ENCODE measurements at regions not wholly inside any gene's neighbourhood (a gene's known extent, or its start where the extent isn't known, plus 50 kb on each side); places are given as distances from the start of the nearest gene placed in this dataset.

- Histone ChIP-seq H3K9ac (ENCODE audit: low read depth, low read length) (no peak overlapping the region), H3K4me1 (ENCODE audit: insufficient read depth, low read length) (no peaks in the 10 kb centered on the region), H3K9me3 (ENCODE audit: control insufficient read depth, insufficient read depth, low read length) (no peaks in the 10 kb centered on the region)
Measured at GRCh38 chr7:13447637-13448036, 541.8 kb downstream of the ETV1 start.

GRCh38 chr7:13448243-13448642 is 541.2 kb downstream of the ETV1 start:
- no peak overlapping the region for H3K9ac ChIP-seq (ENCODE audit: low read depth, low read length)
- no peaks in the 10 kb centered on the region for H3K9me3 ChIP-seq (ENCODE audit: control insufficient read depth, insufficient read depth, low read length)
- H3K4me1 ChIP-seq (ENCODE audit: insufficient read depth, low read length) = no peaks in the 10 kb centered on the region
- no peaks in the 10 kb centered on the region for H3K36me3 ChIP-seq (ENCODE audit: insufficient read depth, low read length)

More at GRCh38 chr7:13447637-13448036, 541.8 kb downstream of the ETV1 start:
- no peaks in the 10 kb centered on the region for H3K36me3 ChIP-seq (ENCODE audit: insufficient read depth, low read length)

DNA sequence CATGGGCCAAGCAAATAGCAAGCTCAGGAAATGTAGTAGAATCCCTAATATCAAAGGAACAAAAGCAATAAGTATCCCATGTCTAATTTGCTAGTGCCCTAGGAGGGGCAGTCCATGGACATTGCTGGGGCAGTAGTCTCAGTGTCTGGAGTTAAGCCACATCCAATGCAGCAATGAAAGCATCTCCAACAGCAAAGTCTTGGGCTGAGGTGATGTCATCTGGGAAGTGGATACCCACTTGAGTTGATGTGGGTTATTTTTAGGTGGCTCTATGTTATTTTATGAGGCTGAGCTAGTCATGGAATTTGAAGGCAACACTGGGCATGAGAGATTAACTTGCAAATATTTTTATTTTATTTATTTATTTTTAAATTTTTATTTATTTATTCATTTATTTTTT is 540.0 kb downstream of the ETV1 start:
- H3K9me3 ChIP-seq (ENCODE audit: control insufficient read depth, insufficient read depth, low read length) = no peaks in the 10 kb centered on the region
- no peaks in the 10 kb centered on the region for H3K36me3 ChIP-seq (ENCODE audit: insufficient read depth, low read length)
- H3K9ac ChIP-seq (ENCODE audit: low read depth, low read length) = no peak overlapping the region
- H3K4me1 ChIP-seq (ENCODE audit: insufficient read depth, low read length) = no peaks in the 10 kb centered on the region

DNA sequence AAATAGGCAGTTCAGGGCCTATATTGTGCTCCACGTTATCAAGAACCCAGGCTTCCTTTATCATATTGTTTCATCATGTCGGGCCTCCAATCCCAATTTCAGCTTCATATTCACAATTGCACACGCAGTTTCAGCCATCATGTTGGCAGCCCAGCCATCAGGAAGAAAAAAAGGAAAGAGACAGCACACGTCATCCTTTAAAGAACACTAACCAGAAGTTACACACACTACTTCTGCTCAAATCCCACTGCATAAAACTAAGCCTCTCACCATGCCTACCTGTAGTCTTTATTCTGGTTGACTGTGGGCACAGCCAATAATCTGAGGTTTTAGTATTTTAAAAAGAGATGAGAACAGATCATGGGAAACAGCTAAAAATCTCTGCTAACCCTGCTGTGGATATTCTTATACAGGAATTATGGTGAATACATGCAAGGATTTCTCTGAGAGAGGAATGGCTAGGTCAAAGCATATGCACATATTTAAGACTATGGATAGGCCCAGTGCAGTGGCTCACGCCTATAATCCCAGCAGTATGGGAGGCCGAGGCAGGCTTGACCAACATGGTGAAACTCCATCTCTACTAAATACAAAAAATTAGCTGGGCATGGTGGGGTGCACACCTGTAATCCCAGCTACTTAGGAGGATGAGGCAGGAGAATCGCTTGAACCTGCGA is 534.4 kb downstream of the ETV1 start:
- Histone ChIP-seq H3K4me1 (ENCODE audit: insufficient read depth, low read length) (no peaks in the 10 kb centered on the region), H3K9ac (ENCODE audit: low read depth, low read length) (no peak overlapping the region), H3K9me3 (ENCODE audit: control insufficient read depth, insufficient read depth, low read length) (no peaks in the 10 kb centered on the region), H3K36me3 (ENCODE audit: insufficient read depth, low read length) (no peaks in the 10 kb centered on the region)

DNA sequence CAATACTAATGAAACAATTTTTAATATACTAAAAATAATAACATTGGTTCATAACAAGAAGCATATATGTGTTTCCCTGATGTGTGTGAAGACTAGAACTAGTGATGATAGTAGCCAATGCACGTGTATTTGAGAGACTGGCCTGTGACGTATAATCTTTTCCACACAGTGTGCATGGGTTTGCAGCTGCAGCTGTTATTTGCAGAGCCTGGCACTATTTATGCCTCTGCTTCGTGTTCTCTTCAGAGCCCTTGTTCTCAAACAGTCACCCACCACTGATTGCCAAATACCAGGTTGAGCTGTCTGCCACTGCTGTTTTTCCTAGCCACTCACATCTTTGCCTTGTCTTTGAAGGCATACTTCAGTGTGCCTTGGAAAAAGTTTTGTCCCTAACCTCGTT is 531.7 kb downstream of the ETV1 start:
- Histone ChIP-seq H3K36me3 (ENCODE audit: insufficient read depth, low read length) (no peaks in the 10 kb centered on the region), H3K9me3 (ENCODE audit: control insufficient read depth, insufficient read depth, low read length) (no peaks in the 10 kb centered on the region), H3K9ac (ENCODE audit: low read depth, low read length) (no peak overlapping the region), H3K4me1 (ENCODE audit: insufficient read depth, low read length) (no peaks in the 10 kb centered on the region)

DNA sequence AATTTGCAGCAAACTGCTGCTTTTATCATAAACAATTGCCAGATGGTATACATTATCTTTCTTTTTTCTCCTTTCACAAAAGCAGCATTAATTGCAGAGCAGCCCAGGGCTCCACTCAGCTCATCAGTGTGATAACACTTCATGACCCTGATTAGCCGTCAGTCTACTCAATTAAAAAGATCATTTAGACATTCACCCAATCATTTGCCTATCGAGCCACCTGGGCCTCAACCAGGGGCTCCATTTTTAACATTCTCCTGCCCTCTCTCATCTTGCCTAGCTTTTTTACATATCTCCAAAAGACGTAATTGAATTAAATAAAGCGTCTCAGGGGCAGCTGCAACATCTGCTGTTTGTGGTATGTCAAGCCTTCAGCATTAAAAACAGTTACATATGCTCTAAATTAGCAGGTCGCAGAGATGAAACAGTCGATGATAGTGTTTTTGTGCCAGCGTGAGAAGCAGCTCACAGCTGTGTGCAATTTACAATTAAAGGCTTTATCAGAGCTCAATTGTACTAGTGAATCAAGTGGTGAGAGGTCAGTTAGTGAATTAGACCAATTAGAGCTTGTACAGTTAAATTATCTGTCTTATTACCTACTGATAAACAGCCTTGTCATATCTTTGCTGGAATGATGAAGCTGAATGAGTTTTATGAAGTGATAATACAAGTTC is 522.5 kb downstream of the ETV1 start:
- H3K9ac ChIP-seq (ENCODE audit: low read depth, low read length) = no peak overlapping the region
- H3K4me1 ChIP-seq (ENCODE audit: insufficient read depth, low read length) = no peaks in the 10 kb centered on the region
- no peaks in the 10 kb centered on the region for H3K9me3 ChIP-seq (ENCODE audit: control insufficient read depth, insufficient read depth, low read length)
- H3K36me3 ChIP-seq (ENCODE audit: insufficient read depth, low read length) = no peaks in the 10 kb centered on the region

- H3K36me3 ChIP-seq (ENCODE audit: insufficient read depth, low read length) = no peaks in the 10 kb centered on the region
Measured at GRCh38 chr7:13476881-13477444, 512.5 kb downstream of the ETV1 start.

GRCh38 chr7:13489386-13489785 is 500.1 kb downstream of the ETV1 start:
- Histone ChIP-seq H3K36me3 (ENCODE audit: insufficient read depth, low read length) (no peaks in the 10 kb centered on the region), H3K9ac (ENCODE audit: low read depth, low read length) (no peak overlapping the region), H3K9me3 (ENCODE audit: control insufficient read depth, insufficient read depth, low read length) (0 out of 2 replicates have a peak, but pooled peaks cover 3% of the 10 kb centered on the region), H3K4me1 (ENCODE audit: insufficient read depth, low read length) (no peaks in the 10 kb centered on the region)

More at GRCh38 chr7:13476881-13477444, 512.5 kb downstream of the ETV1 start:
- Histone ChIP-seq H3K9me3 (ENCODE audit: control insufficient read depth, insufficient read depth, low read length) (no peaks in the 10 kb centered on the region), H3K9ac (ENCODE audit: low read depth, low read length) (no peak overlapping the region), H3K4me1 (ENCODE audit: insufficient read depth, low read length) (no peaks in the 10 kb centered on the region)

DNA sequence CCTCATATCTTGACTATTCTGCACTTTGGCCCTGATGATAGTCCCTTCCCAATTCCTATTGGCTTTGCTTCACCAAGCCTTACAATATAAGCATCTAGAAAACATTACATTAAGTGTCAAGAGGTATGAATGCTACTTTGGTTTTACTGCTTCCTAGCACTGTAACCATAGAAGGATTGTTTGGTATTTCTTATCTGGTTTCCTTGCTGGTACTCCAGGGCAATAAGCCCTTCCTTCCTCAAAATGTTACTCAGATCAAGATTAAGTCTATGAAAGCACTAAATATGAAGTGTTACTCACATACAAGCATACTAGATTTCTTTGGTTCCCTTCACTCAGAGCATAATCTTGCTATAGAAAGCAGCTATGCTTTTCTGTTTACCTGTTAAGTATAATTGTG is 492.5 kb downstream of the ETV1 start:
- no peaks in the 10 kb centered on the region for H3K4me1 ChIP-seq (ENCODE audit: insufficient read depth, low read length)
- no peak overlapping the region for H3K9ac ChIP-seq (ENCODE audit: low read depth, low read length)
- H3K9me3 ChIP-seq (ENCODE audit: control insufficient read depth, insufficient read depth, low read length) = no peaks in the 10 kb centered on the region
- no peaks in the 10 kb centered on the region for H3K36me3 ChIP-seq (ENCODE audit: insufficient read depth, low read length)

DNA sequence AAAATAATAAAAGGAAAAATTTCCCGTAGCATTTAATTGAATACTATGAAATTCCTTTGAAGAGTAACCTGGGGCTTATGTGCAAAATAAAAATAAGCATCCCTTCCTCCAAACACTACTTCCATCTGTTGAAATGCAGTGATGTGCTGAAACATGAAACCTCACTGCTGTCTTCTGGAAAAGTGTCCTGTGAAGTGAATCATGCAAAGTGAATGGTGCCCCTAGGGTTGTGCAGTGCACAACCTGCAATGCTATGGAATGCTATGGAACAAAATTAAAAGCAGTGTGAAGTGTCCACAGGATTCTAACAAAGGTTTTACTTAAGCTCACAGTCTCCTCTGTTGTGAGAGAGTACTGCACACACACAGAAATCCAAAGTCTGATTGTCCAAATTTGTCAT is 480.9 kb downstream of the ETV1 start:
- Histone ChIP-seq H3K9ac (ENCODE audit: low read depth, low read length) (no peak overlapping the region), H3K9me3 (ENCODE audit: control insufficient read depth, insufficient read depth, low read length) (peaks cover 6% of the 10 kb centered on the region; the same call in 1 of the 2 replicates)

GRCh38 chr7:13518738-13519137 is 470.7 kb downstream of the ETV1 start:
- Histone ChIP-seq H3K9me3 (ENCODE audit: control insufficient read depth, insufficient read depth, low read length) (no peaks in the 10 kb centered on the region), H3K4me1 (ENCODE audit: insufficient read depth, low read length) (no peaks in the 10 kb centered on the region), H3K9ac (ENCODE audit: low read depth, low read length) (no peak overlapping the region), H3K36me3 (ENCODE audit: insufficient read depth, low read length) (no peaks in the 10 kb centered on the region)

More for the DNA sequence above, 480.9 kb downstream of the ETV1 start:
- H3K36me3 ChIP-seq (ENCODE audit: insufficient read depth, low read length) = no peaks in the 10 kb centered on the region
- H3K4me1 ChIP-seq (ENCODE audit: insufficient read depth, low read length) = no peaks in the 10 kb centered on the region

DNA sequence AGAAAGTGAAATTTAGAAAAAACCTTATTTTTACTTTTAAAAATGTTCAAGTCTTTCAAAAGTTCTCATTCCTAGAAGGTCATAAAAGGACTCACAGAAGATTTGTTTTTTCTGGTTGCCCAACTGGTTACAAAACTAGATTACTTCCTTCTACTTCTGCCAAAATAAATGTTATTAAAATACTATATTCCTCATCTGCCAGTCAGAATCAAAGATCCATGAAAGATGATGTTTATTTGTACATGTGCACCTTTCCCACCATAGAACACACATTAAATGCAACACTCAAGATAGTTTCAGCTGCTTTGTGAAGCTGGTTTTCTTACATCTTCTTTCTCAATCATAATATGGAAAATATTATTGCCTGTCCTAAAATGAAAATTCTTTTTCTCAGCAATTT is 465.4 kb downstream of the ETV1 start:
- H3K4me1 ChIP-seq (ENCODE audit: insufficient read depth, low read length) = no peaks in the 10 kb centered on the region
- no peaks in the 10 kb centered on the region for H3K36me3 ChIP-seq (ENCODE audit: insufficient read depth, low read length)
- no peak overlapping the region for H3K9ac ChIP-seq (ENCODE audit: low read depth, low read length)
- no peaks in the 10 kb centered on the region for H3K9me3 ChIP-seq (ENCODE audit: control insufficient read depth, insufficient read depth, low read length)

DNA sequence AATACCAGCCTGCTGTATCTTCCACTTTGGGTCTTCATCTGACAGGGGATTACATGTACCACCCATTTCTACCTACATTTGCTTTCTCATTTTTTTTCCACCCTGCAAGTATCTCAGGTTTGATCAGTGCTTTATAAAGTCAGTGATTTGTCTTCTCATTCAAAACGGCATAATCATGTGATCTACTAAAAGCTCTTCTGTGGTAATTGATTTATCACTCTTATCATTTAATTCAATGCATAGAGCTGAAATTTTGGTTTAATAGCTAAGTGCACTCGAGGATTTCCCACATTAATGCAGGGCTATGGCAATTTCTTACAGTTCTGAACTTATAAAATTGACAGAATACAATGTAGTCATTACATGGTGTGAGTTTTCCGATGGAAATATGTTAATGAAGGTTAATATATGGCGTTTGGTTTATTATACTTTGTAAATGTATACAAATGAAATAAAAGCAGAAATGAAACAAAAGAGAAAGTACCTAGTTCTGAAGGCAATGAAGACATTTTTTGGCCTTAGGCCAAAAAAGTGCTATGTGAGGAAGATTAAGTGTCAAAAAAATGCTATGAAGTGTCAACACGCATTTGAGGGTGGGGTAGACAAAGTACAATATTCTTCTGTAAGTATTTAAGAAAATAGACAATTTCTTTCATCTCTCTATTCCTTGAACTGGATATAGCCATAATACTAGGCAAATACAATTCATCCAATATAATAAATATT is 457.3 kb downstream of the ETV1 start:
- no peaks in the 10 kb centered on the region for H3K4me1 ChIP-seq (ENCODE audit: insufficient read depth, low read length)
- H3K9ac ChIP-seq (ENCODE audit: low read depth, low read length) = no peak overlapping the region
- H3K36me3 ChIP-seq (ENCODE audit: insufficient read depth, low read length) = no peaks in the 10 kb centered on the region
- H3K9me3 ChIP-seq (ENCODE audit: control insufficient read depth, insufficient read depth, low read length) = no peaks in the 10 kb centered on the region

GRCh38 chr7:13538669-13539068 is 450.8 kb downstream of the ETV1 start:
- Histone ChIP-seq H3K9me3 (ENCODE audit: control insufficient read depth, insufficient read depth, low read length) (no peaks in the 10 kb centered on the region), H3K36me3 (ENCODE audit: insufficient read depth, low read length) (no peaks in the 10 kb centered on the region), H3K4me1 (ENCODE audit: insufficient read depth, low read length) (no peaks in the 10 kb centered on the region), H3K9ac (ENCODE audit: low read depth, low read length) (no peak overlapping the region)
